Panc1 (cell line): ENCODE measurements at regions not wholly inside any gene's neighbourhood (a gene's known extent, or its start where the extent isn't known, plus 50 kb on each side); places are given as distances from the start of the nearest gene placed in this dataset.
"Not testable (repeated sequence)": the region's sequence is repeated elsewhere in the genome, so short reads cannot be mapped to it uniquely, and the experiment has no call there.

Source experiments
- CTCF ChIP-seq: fragments of 450-650 bp; IDR thresholded peaks from 2 replicates; pipeline ENCODE4 v1.5.1; 2017; ENCODE audit warnings: mild to moderate bottlenecking
- POLR2AphosphoS5 ChIP-seq: IDR thresholded peaks from 2 replicates; pipeline ENCODE4 v1.6.1; 2012; ENCODE audit warnings: mild to moderate bottlenecking, low read depth, low read length, moderate library complexity
- REST ChIP-seq, 2 experiments: IDR thresholded peaks; 2 replicates each; pipeline ENCODE4 v1.6.1; 2011 to 2012; ENCODE audit warnings: low read depth in 2 of 2, control low read depth in 1 of 2, low read length in 1 of 2, mild to moderate bottlenecking in 1 of 2, moderate library complexity in 1 of 2; ENCODE audit not compliant: insufficient read depth in 1 of 2
- TCF7L2 ChIP-seq: IDR thresholded peaks from 2 replicates; pipeline ENCODE4 v1.6.1; 2011; ENCODE audit warnings: mild to moderate bottlenecking, low read depth, low read length, inconsistent platforms

GRCh38 chr21:6093870-6094269 is 4427.5 kb upstream of the TPTE start:
- TF ChIP-seq CTCF; REST (IDR thresholded peaks at IDR 0.05; ENCODE audit: insufficient read depth in 1 of 2, low read depth in 2 of 2, low read length in 1 of 2); POLR2AphosphoS5; TCF7L2: not testable (repeated sequence)
